ENCODE measurements at regions not wholly inside any gene's neighbourhood (a gene's known extent, or its start where the extent isn't known, plus 50 kb on each side); places are given as distances from the start of the nearest gene placed in this dataset.

DNA sequence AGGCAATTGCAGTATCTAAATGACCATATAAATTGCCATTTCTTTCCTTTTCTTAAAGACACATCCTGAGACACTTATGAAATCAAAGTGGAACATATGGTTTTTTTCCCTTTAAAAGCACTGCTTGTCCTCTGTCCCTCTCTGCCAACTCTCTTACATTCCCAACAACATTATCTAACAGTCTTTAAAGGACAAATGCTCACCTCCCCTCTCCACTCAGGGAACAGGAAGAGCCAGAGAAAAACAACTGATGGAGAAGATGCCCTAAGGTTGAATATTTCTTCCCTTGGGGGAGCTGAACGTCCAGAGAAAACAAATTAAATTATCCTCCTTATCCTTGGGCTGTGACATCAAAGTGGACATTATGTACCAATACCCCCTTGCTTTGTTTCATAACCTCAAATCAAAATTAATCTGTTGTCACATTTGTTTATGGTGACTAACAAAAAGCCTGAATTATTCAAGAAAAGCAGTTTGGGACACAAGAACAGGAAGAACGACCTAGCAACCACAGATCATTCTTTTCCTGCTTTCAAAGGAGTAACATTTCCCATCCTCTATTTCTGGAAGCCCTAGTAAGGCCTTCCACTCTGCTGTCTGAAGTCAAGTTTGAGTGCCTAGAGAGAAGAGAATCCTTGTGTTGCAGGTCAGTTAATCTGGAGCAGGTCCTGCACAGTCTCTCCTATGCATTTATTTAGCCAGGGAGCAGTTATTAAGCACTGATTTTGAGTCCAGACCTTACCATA lies 52.6 kb upstream of the PAGE1 start:
- BruUV-seq (replicated peaks), result no TSS peak
- TF ChIP-seq, protein P1, sequence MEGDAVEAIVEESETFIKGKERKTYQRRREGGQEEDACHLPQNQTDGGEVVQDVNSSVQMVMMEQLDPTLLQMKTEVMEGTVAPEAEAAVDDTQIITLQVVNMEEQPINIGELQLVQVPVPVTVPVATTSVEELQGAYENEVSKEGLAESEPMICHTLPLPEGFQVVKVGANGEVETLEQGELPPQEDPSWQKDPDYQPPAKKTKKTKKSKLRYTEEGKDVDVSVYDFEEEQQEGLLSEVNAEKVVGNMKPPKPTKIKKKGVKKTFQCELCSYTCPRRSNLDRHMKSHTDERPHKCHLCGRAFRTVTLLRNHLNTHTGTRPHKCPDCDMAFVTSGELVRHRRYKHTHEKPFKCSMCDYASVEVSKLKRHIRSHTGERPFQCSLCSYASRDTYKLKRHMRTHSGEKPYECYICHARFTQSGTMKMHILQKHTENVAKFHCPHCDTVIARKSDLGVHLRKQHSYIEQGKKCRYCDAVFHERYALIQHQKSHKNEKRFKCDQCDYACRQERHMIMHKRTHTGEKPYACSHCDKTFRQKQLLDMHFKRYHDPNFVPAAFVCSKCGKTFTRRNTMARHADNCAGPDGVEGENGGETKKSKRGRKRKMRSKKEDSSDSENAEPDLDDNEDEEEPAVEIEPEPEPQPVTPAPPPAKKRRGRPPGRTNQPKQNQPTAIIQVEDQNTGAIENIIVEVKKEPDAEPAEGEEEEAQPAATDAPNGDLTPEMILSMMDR (IDR thresholded peaks at IDR 0.05; ENCODE audit: unreplicated experiment), result no peak
- intact Hi-C loops (cut with micrococcal nuclease; ENCODE audit: unreplicated experiment), result no loop called here
- Mint-ChIP-seq H3K9me3 (ENCODE audit: low read depth, unreplicated experiment) (no peaks in the 10 kb centered on the region), H3K27me3 (ENCODE audit: unreplicated experiment) (peaks cover 58% of the 10 kb centered on the region), H3K4me1 (ENCODE audit: low read depth, unreplicated experiment) (no peaks in the 10 kb centered on the region), H3K36me3 (ENCODE audit: insufficient read depth, unreplicated experiment) (no peaks in the 10 kb centered on the region), H3K4me3 (ENCODE audit: low read depth, unreplicated experiment) (no peak overlapping the region), H3K27ac (ENCODE audit: unreplicated experiment) (no peak overlapping the region)
- no peak for DNase-seq
- CTCF ChIA-PET, result no interaction called here

DNA sequence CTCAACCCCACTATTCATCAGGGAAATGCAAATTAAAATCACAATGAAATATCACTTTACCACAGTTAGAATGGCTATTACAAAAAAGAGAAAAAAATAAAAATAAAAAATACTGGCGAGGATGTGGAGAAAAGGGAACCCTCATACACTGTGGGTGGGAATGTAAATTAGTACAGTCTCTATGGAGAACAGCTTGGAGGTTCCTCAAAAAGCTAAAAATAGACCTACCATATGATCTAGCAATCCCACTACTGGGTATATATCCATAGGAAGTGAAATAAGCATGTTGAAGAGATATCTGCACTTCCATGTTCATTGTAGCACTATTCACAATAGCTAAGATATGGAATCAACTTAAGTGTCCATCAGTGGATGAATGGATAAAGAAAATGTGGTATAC lies 50.5 kb upstream of the PAGE1 start:
- intact Hi-C loops (cut with micrococcal nuclease; ENCODE audit: unreplicated experiment), result no loop called here
- DNase-seq, result no peak
- H3K9me3 Mint-ChIP-seq (ENCODE audit: low read depth, unreplicated experiment), result no peaks in the 10 kb centered on the region
- peaks cover 37% of the 10 kb centered on the region for H3K27me3 Mint-ChIP-seq (ENCODE audit: unreplicated experiment)
- no peak overlapping the region for H3K27ac Mint-ChIP-seq (ENCODE audit: unreplicated experiment)
- no peak overlapping the region for H3K4me3 Mint-ChIP-seq (ENCODE audit: low read depth, unreplicated experiment)
- CTCF ChIA-PET, result no interaction called here
- TF ChIP-seq, protein P1 (IDR thresholded peaks at IDR 0.05; ENCODE audit: unreplicated experiment), result no peak
- H3K4me1 Mint-ChIP-seq (ENCODE audit: low read depth, unreplicated experiment), result no peaks in the 10 kb centered on the region
- H3K36me3 Mint-ChIP-seq (ENCODE audit: insufficient read depth, unreplicated experiment), result no peaks in the 10 kb centered on the region
- BruUV-seq (replicated peaks), result no TSS peak

Measured in Calu3 (cell line).